OCI-LY3 (cell line): ENCODE measurements at regions not wholly inside any gene's neighbourhood (a gene's known extent, or its start where the extent isn't known, plus 50 kb on each side); places are given as distances from the start of the nearest gene placed in this dataset.
A peak's percentile ranks its signal among the peaks of the same experiment; 100 is the strongest.

ENCODE experiments used
- H2AFZ ChIP-seq: fragments of 200-600, 300-600 bp; shearing (Covaris generic); 2 replicates; pipeline ENCODE4 v1.6.0; 2014; ENCODE audit warnings: antibody characterized with exemption, low read depth, low read length
- H3K27ac ChIP-seq: fragments of 200-600, 300-600 bp; sonication (generic); 2 replicates; pipeline ENCODE4 v1.5.1; 2014; ENCODE audit warnings: mild to moderate bottlenecking, low read length, moderate library complexity, mixed read lengths
- H3K27me3 ChIP-seq: fragments of 200-600, 300-600 bp; sonication (generic); 2 replicates; pipeline ENCODE4 v1.6.1; 2014; ENCODE audit warnings: low read depth, low read length, mixed read lengths
- H3K36me3 ChIP-seq: fragments of 200-600, 300-600 bp; sonication (generic); replicated peaks from 2 replicates; pipeline ENCODE3; 2014; ENCODE audit warnings: low read depth, low read length, mixed read lengths
- H3K4me1 ChIP-seq: fragments of 300-600, 200-600 bp; sonication (generic); 2 replicates; pipeline ENCODE4 v1.6.1; 2014; ENCODE audit warnings: low read length, mixed read lengths
- H3K4me2 ChIP-seq: fragments of 200-600, 300-600 bp; sonication (generic); 2 replicates; pipeline ENCODE4 v1.6.1; 2014; ENCODE audit warnings: low read length, mixed read lengths
- H3K4me3 ChIP-seq: fragments of 300-600, 200-600 bp; sonication (generic); 2 replicates; pipeline ENCODE4 v1.5.1; 2014; ENCODE audit warnings: antibody characterized with exemption, mild to moderate bottlenecking, low read length, moderate library complexity
- H3K79me2 ChIP-seq: fragments of 300-600, 200-600 bp; shearing (Covaris generic); 2 replicates; pipeline ENCODE4 v1.6.1; 2014; ENCODE audit warnings: mild to moderate bottlenecking, low read length, mixed read lengths
- H3K9ac ChIP-seq: fragments of 300-600, 200-600 bp; shearing (Covaris generic); 2 replicates; pipeline ENCODE4 v1.6.0; 2014; ENCODE audit warnings: mild to moderate bottlenecking, low read length, moderate library complexity
- H3K9me3 ChIP-seq: fragments of 200-600, 300-600 bp; shearing (Covaris generic); 2 replicates; pipeline ENCODE4 v1.6.1; 2014; ENCODE audit warnings: low read length, mixed read lengths; ENCODE audit not compliant: insufficient read depth
- H4K20me1 ChIP-seq: fragments of 200-600, 300-600 bp; sonication (generic); 2 replicates; pipeline ENCODE4 v1.6.1; 2016; ENCODE audit warnings: low read length, mixed read lengths; ENCODE audit not compliant: insufficient read depth
- EZH2phosphoT487 ChIP-seq: fragments of 200-600 bp; shearing (Covaris generic); IDR thresholded peaks from 2 replicates; pipeline ENCODE4 v1.6.1; 2018; ENCODE audit warnings: antibody characterized with exemption, mixed run types, low read depth
- TF ChIP-seq, protein P1 (sequence below): fragments of 200-600, 300-600 bp; sonication (generic); IDR thresholded peaks from 2 replicates; pipeline ENCODE4 v1.5.1; 2014; ENCODE audit warnings: antibody characterized with exemption, low read length, low read depth

DNA sequence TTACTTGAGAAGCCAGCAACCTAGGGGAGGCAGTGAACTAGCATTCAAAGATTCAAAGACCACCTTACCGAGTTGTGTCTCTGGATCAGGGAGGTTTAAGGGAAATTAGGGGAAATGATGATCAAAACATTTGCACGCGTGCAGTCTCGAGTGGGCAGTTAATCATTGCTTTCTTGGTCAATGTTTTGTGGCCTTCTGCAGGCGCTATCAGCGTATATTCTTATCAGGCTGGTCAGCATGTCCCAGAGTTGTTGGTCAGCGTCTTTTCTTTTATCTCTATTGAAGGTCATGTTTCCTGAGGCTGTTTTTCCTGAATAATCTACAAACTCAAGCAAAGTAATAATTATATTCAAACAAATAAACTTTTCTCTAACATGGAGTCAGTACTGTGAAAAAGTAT is 84.0 kb upstream of the ZNF81 start:
- TF ChIP-seq EZH2phosphoT487: no peak
- Histone ChIP-seq H2AFZ (no peak overlapping the region), H3K27me3 (no peaks in the 10 kb centered on the region), H3K79me2 (no peaks in the 10 kb centered on the region), H3K36me3 (no peaks in the 10 kb centered on the region), H3K9me3 (no peaks in the 10 kb centered on the region), H3K27ac (no peak overlapping the region), H3K4me2 (no peak overlapping the region), H3K9ac (no peak overlapping the region), H3K4me1 (no peaks in the 10 kb centered on the region), H4K20me1 (no peaks in the 10 kb centered on the region), H3K4me3 (no peak overlapping the region)

GRCh38 chrX:47751670-47752069 is 85.0 kb upstream of the ZNF81 start:
- no peak overlapping the region for H3K4me2 ChIP-seq
- no peaks in the 10 kb centered on the region for H3K36me3 ChIP-seq
- no peaks in the 10 kb centered on the region for H3K9me3 ChIP-seq
- H3K27me3 ChIP-seq: no peaks in the 10 kb centered on the region
- no peak overlapping the region for H2AFZ ChIP-seq
- no peaks in the 10 kb centered on the region for H4K20me1 ChIP-seq
- H3K4me1 ChIP-seq: no peaks in the 10 kb centered on the region
- TF ChIP-seq EZH2phosphoT487: no peak
- TF ChIP-seq, protein P1, sequence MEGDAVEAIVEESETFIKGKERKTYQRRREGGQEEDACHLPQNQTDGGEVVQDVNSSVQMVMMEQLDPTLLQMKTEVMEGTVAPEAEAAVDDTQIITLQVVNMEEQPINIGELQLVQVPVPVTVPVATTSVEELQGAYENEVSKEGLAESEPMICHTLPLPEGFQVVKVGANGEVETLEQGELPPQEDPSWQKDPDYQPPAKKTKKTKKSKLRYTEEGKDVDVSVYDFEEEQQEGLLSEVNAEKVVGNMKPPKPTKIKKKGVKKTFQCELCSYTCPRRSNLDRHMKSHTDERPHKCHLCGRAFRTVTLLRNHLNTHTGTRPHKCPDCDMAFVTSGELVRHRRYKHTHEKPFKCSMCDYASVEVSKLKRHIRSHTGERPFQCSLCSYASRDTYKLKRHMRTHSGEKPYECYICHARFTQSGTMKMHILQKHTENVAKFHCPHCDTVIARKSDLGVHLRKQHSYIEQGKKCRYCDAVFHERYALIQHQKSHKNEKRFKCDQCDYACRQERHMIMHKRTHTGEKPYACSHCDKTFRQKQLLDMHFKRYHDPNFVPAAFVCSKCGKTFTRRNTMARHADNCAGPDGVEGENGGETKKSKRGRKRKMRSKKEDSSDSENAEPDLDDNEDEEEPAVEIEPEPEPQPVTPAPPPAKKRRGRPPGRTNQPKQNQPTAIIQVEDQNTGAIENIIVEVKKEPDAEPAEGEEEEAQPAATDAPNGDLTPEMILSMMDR: peak; percentile 51
- no peak overlapping the region for H3K9ac ChIP-seq
- no peak overlapping the region for H3K4me3 ChIP-seq
- H3K79me2 ChIP-seq: no peaks in the 10 kb centered on the region
- H3K27ac ChIP-seq: no peak overlapping the region

GRCh38 chrX:47749185-47749967 is 87.3 kb upstream of the ZNF81 start:
- Histone ChIP-seq H3K9ac (no peak overlapping the region), H3K36me3 (no peaks in the 10 kb centered on the region), H3K27ac (no peak overlapping the region), H2AFZ (no peak overlapping the region), H3K27me3 (no peaks in the 10 kb centered on the region), H3K9me3 (no peaks in the 10 kb centered on the region), H3K4me3 (no peak overlapping the region), H4K20me1 (no peaks in the 10 kb centered on the region), H3K79me2 (no peaks in the 10 kb centered on the region), H3K4me1 (no peaks in the 10 kb centered on the region), H3K4me2 (no peak overlapping the region)
- TF ChIP-seq, protein P1: no peak
- TF ChIP-seq EZH2phosphoT487: no peak

GRCh38 chrX:47748576-47748975 is 88.1 kb upstream of the ZNF81 start:
- H3K4me3 ChIP-seq: no peak overlapping the region
- H3K9ac ChIP-seq: no peak overlapping the region
- H3K4me1 ChIP-seq: no peaks in the 10 kb centered on the region
- H3K4me2 ChIP-seq: no peak overlapping the region
- H4K20me1 ChIP-seq: no peaks in the 10 kb centered on the region
- no peaks in the 10 kb centered on the region for H3K9me3 ChIP-seq
- no peaks in the 10 kb centered on the region for H3K36me3 ChIP-seq
- no peak overlapping the region for H2AFZ ChIP-seq
- H3K27ac ChIP-seq: no peak overlapping the region
- H3K27me3 ChIP-seq: no peaks in the 10 kb centered on the region
- H3K79me2 ChIP-seq: no peaks in the 10 kb centered on the region
- no peak for TF ChIP-seq EZH2phosphoT487
- TF ChIP-seq, protein P1: no peak
